Gastrocnemius medialis (tissue), 4 donors: ENCODE measurements at regions not wholly inside any gene's neighbourhood (a gene's known extent, or its start where the extent isn't known, plus 50 kb on each side); places are given as distances from the start of the nearest gene placed in this dataset.

Experiments used
- POLR2A ChIP-seq, 2 donors: fragments of 450-650 bp; IDR thresholded peaks; one replicate each; pipeline ENCODE4 v1.6.1; 2017; ENCODE audit warnings: antibody characterized with exemption in 2 of 2, mild to moderate bottlenecking in 2 of 2, moderate library complexity in 2 of 2
- TF ChIP-seq, protein P1 (sequence below), 5 experiments: fragments of 450-650 bp in 3 of 5; fragments of 200-600 bp in 2 of 5; sonication (generic) in 2 of 5; IDR thresholded peaks in 4 of 5; conservative IDR thresholded peaks in 1 of 5; 1 replicate in 4 of 5; 2 replicates in 1 of 5; pipeline ENCODE4 v1.5.1; 2016 to 2019; ENCODE audit warnings: antibody characterized with exemption in 5 of 5, mild to moderate bottlenecking in 3 of 5, moderate library complexity in 3 of 5

DNA sequence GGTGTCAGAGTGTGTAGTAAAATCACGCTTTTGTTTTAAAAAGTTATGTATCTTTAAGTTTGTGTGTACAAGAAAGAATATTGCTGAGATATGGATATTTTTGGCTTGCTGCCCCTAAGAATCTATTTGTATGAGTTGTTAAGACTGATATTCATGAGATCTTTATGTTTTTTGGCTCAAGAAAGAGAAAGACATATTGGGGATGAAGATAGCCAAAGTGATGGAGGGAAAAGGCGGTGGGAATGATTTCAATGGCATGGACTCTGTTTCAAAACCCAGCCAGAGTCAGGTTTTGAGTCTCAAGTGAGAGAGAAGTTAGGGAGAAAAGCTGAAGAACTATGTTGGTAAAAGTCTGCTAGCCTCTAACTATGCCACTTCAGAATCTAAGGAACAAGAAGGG is 351.7 kb downstream of the PBX1 start:
- TF ChIP-seq, protein P1, sequence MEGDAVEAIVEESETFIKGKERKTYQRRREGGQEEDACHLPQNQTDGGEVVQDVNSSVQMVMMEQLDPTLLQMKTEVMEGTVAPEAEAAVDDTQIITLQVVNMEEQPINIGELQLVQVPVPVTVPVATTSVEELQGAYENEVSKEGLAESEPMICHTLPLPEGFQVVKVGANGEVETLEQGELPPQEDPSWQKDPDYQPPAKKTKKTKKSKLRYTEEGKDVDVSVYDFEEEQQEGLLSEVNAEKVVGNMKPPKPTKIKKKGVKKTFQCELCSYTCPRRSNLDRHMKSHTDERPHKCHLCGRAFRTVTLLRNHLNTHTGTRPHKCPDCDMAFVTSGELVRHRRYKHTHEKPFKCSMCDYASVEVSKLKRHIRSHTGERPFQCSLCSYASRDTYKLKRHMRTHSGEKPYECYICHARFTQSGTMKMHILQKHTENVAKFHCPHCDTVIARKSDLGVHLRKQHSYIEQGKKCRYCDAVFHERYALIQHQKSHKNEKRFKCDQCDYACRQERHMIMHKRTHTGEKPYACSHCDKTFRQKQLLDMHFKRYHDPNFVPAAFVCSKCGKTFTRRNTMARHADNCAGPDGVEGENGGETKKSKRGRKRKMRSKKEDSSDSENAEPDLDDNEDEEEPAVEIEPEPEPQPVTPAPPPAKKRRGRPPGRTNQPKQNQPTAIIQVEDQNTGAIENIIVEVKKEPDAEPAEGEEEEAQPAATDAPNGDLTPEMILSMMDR (IDR thresholded peaks at IDR 0.05 in 4 of 5, conservative IDR thresholded peaks at IDR 0.05 in 1 of 5), result no peak
- TF ChIP-seq POLR2A (IDR thresholded peaks at IDR 0.05), result no peak
